Epidermal melanocyte (primary cell): ENCODE measurements at regions not wholly inside any gene's neighbourhood (a gene's known extent, or its start where the extent isn't known, plus 50 kb on each side); places are given as distances from the start of the nearest gene placed in this dataset.

ENCODE experiments used
- DNase-seq: peaks from one replicate; pipeline ENCODE4 v3.0.0; 2011; ENCODE audit warnings: low spot score; ENCODE audit not compliant: insufficient read length

DNA sequence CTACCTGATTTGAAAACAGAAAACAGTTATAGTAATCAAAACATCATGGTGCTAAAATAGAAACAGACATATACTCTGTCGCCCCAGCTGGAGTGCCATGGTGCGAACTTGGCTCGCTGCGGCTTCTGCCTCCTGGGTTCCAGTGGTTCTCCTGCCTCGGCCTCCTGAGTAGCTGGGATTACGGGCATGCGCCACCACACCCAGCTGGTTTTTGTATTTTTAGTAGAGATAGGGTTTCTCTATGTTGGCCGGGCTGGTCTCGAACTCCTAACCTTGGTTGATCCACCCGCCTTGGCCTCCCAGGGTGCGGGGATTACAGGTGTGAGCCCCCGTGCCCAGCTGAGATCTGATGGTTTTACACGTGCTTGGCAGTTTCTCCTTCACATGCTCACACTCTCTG is 495.9 kb downstream of the ANXA1 start:
- DNase-seq, result no peak

DNA sequence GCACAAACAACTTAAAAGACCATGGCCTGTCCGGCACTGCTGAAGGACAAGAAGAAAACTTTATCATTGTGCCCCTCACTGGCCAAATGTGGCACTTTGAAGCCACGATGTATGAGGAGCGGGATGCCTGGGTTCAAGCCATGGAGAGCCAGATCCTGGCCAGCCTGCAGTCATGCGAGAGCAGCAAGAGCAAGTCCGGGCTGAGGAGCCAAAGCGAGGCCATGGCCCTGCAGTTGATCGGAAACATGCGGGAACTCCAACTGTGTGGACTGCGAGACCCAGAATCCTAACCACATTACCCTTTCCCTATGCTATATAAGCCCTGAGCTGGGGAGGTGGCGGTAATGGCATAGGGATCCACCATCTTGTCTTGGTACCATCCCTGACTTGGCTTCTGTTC is 497.9 kb downstream of the ANXA1 start:
- no peak for DNase-seq

GRCh38 chr9:73655363-73655762 is 503.7 kb downstream of the ANXA1 start:
- DNase-seq, result no peak

GRCh38 chr9:73655831-73656230 is 504.2 kb downstream of the ANXA1 start:
- no peak for DNase-seq

DNA sequence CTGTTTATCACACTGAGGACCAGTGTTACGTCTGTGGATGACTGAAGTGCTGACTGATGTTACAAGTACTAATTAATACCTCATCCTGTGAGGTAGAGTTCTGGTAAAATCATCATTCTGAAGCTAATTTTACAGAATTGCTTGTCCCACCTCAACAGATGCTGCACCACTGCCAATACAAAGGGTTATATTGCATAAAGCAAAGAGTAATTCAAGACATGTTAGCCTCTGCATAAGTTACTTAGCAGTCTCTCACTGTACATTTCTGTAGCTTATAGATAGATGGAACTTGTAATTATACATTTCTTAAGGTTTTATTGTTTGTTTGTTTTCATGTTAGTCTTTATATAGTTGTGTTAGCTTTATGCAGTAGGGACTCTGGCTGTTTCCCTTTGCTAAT is 513.6 kb downstream of the ANXA1 start:
- DNase-seq, result no peak

DNA sequence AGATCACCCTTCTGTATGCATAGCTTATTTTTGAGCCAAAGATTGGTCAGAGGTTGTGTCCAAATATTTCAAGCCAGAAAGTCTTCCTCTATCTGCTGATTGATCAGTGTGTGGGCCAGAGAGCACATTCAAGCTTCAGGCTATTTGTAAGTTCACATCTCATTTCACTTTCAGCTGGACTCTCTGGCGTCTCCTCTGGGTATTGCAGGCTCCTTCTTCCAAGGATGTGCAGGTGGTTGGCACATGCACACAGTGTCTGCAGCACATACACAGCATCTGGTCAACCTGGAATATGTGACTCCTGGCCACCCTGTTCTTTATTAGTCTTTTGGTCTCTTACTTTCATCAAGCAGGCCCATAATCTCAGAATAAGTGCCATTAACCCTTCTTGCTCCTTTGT is 516.1 kb downstream of the ANXA1 start:
- DNase-seq, result no peak

GRCh38 chr9:73680831-73681230 is 529.2 kb downstream of the ANXA1 start:
- no peak for DNase-seq

- no peak for DNase-seq
Measured at GRCh38 chr9:73682789-73683188, 531.1 kb downstream of the ANXA1 start.

GRCh38 chr9:73683862-73684591 is 532.4 kb downstream of the ANXA1 start:
- DNase-seq, result no peak

GRCh38 chr9:73684601-73685000 is 532.9 kb downstream of the ANXA1 start:
- DNase-seq, result no peak

DNA sequence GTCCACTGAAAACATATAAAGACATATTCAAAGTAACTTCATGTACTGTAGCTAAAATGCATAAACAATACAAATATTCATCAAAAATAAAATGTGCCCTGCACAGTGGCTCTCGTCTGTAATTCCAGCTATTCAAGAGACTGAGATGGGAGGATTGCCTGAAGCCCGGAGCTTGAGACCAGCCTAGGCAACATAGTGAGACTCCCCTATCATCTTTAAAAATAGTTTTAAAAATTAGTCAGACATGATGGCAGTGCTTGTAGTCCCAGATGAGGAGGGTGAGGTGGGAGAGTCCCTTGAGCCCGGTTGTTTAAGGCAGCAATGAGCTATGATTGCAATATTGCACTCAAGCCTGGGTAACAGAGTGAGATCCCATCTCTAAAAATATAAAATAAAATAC is 534.1 kb downstream of the ANXA1 start:
- no peak for DNase-seq

DNA sequence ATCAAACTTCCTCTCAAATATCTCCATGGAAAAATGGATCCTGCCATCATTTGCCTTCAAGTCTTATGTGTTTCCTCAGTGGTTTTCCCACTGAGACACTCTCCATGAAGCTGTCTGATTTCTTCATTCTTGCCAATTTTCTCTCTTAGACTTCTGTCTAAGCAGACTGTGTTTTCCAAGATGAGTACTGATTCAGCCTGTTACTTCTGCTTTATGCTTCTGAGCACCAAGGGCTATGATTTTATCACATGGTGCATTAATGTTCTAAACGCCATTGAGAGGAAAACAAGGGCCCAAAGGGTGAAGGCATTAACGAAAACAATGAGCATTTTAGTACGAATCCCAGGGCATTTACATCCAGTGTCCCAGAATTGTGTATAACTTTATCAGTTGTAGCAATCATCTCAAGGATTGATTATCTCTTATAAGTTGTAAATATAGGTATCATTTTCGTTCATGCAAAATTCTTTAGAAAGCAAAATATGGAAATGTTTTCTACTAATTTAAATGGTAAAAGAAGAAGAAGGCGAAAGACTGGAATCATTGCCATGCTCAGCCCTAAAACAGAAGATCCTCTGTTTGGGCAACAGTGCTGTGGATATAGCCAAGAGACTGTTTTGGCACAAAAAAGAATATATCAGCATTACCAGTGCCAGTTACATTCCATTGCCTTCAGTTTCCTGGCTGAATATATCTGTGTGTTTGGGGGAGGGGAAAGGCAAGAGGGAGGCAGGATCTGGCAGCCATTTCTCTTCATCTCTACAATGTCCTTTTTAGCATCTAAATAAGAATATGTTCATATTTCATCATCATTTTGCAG is 537.6 kb downstream of the ANXA1 start:
- no peak for DNase-seq

- no peak for DNase-seq
Measured at GRCh38 chr9:73701415-73702057, 549.9 kb downstream of the ANXA1 start.

DNA sequence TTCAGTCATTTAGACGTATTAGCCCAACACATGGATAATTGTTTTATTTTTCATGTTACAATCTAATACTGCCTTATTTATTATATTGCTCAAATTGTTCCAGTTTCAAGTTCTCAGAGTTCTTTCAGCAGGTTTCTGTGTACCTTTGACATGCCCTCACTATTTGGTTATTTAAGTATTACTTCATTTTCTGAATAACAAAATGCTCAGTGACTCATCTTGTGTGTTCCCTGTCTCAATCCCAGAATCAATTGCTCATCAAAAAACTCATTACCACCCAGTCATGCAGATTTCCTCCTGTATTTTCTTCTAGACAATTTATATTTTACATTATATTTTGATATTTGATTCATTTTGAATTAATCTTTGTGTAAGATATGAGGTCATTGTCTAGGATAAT is 562.6 kb downstream of the ANXA1 start:
- no peak for DNase-seq

- no peak for DNase-seq
Measured at GRCh38 chr9:73715591-73715990, 563.9 kb downstream of the ANXA1 start.

- DNase-seq, result no peak
Measured at GRCh38 chr9:73719660-73720059, 568.0 kb downstream of the ANXA1 start.

DNA sequence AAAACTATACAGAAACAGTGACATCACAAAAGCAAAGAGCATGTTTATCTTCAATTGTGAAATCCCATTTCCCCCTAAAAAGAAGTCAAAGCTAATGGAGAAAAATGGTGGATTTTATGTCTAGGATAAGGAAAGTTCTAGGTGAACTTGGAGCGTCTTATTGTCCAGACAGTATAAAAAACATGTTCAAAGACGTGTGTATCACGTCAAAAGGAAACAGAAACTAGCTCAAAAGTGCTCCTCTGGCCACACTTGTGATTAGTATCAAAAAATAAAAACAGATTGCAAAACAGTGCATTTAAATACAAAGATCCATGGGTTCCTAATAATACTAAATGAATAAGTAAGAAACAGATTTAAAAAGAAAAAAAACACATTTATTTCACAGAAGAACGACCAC is 568.9 kb downstream of the ANXA1 start:
- no peak for DNase-seq

DNA sequence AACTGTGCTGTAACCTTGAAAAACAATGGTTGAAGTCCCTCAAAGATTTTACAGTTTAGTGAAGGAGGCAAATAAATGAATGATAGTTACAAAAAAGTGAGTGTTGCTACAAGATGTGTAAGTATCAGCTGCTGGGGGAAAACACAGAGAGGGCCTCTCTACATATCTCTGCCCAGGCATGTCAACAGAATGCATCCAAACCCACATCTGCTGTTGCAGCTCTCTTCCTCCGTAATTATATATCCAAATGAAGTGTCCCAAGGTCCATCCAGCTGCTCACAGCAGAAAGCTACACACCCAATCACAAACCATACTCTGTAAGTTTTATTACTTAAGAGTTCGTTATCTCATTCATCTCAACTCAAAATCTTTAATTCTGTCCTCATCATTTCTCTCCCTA is 584.6 kb downstream of the ANXA1 start:
- DNase-seq, result no peak

DNA sequence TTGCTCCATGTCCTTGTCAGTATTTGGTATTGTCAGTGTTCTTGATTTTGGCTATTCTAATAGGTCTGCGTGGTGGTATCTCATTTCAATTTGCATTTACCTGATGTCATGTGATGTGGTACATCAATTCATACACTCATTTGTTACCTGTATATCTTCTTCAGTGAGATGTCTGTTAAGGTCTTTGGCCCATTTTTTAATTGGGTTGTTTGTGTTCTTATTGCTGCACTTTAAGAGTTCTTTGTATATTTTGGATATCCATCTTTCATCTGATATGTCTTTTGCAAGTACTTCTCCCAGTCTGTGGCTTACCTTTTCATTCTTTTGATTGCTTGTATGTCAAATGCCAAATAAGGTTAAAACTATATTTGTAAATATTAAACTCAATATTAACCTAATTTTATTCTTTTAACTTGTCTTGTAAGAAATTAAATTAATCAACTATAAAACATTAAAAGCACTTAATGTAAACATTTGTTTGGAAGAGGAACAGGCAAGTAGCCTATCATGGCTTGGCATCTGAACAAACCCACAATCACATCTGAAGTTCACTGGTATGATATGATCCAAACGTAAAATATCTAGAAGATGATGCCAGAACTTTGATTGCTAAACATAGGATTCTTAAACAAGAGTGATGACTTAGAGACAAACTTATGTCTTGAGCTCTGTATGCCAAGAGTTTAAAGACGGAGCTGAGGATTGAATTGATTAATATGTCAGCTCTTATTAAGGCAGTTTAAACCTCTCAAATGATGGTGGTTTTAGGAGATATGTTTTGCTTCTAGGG is 587.3 kb downstream of the ANXA1 start:
- DNase-seq, result no peak

GRCh38 chr9:73741316-73741715 is 589.7 kb downstream of the ANXA1 start:
- no peak for DNase-seq

DNA sequence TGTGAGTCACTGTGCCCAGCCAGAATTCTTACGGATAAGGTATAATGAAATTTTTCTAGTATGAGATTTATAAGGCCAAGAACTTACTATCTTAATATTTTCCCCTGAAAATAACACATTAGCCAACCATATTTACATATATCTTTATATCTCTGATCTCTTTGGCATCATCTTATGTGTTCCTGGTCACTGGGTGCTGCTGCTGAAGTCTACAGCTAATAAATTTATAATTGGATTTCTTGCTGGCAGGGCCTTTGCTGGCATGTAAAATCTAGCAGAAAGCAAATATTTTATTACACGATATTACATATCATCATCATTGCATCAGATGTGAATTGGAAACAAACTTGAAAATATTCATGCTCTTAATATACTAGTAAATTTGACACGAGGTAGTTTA is 590.7 kb downstream of the ANXA1 start:
- DNase-seq, result no peak

GRCh38 chr9:73743826-73744225 is 592.2 kb downstream of the ANXA1 start:
- no peak for DNase-seq
